ENCODE measurements at regions not wholly inside any gene's neighbourhood (a gene's known extent, or its start where the extent isn't known, plus 50 kb on each side); places are given as distances from the start of the nearest gene placed in this dataset.

DNA sequence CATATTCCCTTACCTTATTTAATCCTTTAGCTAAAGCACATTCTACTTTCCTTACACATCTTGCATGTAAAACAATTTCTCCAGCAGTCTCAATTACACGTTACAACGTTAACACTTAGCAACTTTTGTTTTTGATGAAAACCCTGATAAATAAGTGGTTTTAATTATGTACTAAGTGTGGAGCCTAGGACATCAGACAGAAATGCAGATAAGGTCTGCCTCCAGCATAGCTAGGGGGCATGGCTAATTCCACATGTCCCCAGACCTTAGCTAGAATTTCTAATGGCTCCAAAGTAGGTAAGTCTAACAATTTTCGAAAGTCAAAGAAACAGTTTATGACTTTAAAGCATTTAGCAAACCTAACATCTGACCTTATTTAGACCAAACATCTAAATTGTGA, 77.4 kb upstream of the TERB2 start:
- TF ChIP-seq, protein P1, sequence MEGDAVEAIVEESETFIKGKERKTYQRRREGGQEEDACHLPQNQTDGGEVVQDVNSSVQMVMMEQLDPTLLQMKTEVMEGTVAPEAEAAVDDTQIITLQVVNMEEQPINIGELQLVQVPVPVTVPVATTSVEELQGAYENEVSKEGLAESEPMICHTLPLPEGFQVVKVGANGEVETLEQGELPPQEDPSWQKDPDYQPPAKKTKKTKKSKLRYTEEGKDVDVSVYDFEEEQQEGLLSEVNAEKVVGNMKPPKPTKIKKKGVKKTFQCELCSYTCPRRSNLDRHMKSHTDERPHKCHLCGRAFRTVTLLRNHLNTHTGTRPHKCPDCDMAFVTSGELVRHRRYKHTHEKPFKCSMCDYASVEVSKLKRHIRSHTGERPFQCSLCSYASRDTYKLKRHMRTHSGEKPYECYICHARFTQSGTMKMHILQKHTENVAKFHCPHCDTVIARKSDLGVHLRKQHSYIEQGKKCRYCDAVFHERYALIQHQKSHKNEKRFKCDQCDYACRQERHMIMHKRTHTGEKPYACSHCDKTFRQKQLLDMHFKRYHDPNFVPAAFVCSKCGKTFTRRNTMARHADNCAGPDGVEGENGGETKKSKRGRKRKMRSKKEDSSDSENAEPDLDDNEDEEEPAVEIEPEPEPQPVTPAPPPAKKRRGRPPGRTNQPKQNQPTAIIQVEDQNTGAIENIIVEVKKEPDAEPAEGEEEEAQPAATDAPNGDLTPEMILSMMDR (IDR thresholded peaks at IDR 0.05; ENCODE audit: low read depth, low read length, missing input control) = no peak
- TF ChIP-seq RAD21 (IDR thresholded peaks at IDR 0.05) = no peak
- TF ChIP-seq, protein P2, sequence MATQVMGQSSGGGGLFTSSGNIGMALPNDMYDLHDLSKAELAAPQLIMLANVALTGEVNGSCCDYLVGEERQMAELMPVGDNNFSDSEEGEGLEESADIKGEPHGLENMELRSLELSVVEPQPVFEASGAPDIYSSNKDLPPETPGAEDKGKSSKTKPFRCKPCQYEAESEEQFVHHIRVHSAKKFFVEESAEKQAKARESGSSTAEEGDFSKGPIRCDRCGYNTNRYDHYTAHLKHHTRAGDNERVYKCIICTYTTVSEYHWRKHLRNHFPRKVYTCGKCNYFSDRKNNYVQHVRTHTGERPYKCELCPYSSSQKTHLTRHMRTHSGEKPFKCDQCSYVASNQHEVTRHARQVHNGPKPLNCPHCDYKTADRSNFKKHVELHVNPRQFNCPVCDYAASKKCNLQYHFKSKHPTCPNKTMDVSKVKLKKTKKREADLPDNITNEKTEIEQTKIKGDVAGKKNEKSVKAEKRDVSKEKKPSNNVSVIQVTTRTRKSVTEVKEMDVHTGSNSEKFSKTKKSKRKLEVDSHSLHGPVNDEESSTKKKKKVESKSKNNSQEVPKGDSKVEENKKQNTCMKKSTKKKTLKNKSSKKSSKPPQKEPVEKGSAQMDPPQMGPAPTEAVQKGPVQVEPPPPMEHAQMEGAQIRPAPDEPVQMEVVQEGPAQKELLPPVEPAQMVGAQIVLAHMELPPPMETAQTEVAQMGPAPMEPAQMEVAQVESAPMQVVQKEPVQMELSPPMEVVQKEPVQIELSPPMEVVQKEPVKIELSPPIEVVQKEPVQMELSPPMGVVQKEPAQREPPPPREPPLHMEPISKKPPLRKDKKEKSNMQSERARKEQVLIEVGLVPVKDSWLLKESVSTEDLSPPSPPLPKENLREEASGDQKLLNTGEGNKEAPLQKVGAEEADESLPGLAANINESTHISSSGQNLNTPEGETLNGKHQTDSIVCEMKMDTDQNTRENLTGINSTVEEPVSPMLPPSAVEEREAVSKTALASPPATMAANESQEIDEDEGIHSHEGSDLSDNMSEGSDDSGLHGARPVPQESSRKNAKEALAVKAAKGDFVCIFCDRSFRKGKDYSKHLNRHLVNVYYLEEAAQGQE (IDR thresholded peaks at IDR 0.05) = no peak
- TF ChIP-seq, protein P3, sequence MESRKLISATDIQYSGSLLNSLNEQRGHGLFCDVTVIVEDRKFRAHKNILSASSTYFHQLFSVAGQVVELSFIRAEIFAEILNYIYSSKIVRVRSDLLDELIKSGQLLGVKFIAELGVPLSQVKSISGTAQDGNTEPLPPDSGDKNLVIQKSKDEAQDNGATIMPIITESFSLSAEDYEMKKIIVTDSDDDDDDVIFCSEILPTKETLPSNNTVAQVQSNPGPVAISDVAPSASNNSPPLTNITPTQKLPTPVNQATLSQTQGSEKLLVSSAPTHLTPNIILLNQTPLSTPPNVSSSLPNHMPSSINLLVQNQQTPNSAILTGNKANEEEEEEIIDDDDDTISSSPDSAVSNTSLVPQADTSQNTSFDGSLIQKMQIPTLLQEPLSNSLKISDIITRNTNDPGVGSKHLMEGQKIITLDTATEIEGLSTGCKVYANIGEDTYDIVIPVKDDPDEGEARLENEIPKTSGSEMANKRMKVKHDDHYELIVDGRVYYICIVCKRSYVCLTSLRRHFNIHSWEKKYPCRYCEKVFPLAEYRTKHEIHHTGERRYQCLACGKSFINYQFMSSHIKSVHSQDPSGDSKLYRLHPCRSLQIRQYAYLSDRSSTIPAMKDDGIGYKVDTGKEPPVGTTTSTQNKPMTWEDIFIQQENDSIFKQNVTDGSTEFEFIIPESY (IDR thresholded peaks at IDR 0.05) = no peak
- TF ChIP-seq TAF1 (conservative IDR thresholded peaks at IDR 0.05) = no peak
- no peak for TF ChIP-seq FOXA1 (IDR thresholded peaks at IDR 0.05)
- no peak for TF ChIP-seq EGR1 (IDR thresholded peaks at IDR 0.05; ENCODE audit: low read depth in 2 of 2)
- no peak for TF ChIP-seq GABPA (IDR thresholded peaks at IDR 0.05 in 1 of 2, conservative IDR thresholded peaks at IDR 0.05 in 1 of 2)
- TF ChIP-seq HNF4A (conservative IDR thresholded peaks at IDR 0.05) = no peak
- TF ChIP-seq, protein P4, sequence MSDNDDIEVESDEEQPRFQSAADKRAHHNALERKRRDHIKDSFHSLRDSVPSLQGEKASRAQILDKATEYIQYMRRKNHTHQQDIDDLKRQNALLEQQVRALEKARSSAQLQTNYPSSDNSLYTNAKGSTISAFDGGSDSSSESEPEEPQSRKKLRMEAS (IDR thresholded peaks at IDR 0.05) = no peak
- no peak for TF ChIP-seq SP1 (IDR thresholded peaks at IDR 0.05)

Measured in liver (tissue), 3 donors.